ENCODE measurements at regions not wholly inside any gene's neighbourhood (a gene's known extent, or its start where the extent isn't known, plus 50 kb on each side); places are given as distances from the start of the nearest gene placed in this dataset.

DNA sequence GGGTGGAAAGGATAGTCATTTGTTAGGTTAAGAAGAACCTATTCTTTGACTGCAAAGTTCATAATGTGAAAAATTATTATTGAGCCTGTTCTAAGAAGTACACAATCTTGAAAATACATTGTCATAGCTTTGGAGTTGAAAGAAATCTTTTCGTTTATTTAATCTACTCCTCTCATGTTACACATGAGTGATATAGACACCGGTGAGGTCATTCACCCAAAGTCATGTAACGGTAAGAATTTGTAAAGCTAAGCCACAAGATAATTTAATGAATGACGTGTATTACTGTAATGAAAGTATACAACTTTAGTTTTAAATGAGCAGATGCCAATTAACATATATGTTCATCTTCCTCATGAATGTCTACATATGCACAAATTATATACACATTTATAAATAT is 284.1 kb upstream of the PDE4D start:
- no peak for TF ChIP-seq JUND (IDR thresholded peaks at IDR 0.05; ENCODE audit: low read depth)
- in situ Hi-C loops (cut with HindIII; ENCODE audit: low pct_unique_long_range_greater_than_20kb, low sequenced_read_pairs) = no loop called here

DNA sequence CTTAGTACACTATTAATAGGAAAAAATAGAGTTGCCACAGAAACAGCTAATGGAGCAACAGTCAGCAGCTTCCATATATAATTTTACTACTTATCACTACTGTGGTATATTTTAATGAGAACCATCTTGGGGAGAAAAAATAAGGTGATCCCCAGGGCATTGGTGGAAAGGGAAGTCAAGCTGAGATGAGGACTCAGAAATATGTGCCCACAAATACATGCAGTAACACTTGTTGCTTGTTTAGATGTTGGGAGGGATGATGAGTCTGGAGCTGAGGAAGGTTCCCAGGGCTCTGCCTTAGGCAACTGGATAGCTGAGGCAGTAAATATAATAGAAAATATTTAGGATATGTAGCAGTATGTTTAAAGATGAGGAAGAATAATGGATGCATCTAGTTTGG is 280.1 kb upstream of the PDE4D start:
- in situ Hi-C loops (cut with HindIII; ENCODE audit: low pct_unique_long_range_greater_than_20kb, low sequenced_read_pairs) = no loop called here
- no peak for TF ChIP-seq JUND (IDR thresholded peaks at IDR 0.05; ENCODE audit: low read depth)
- DNase-seq (ENCODE audit: low read depth in 1 of 2, low spot score in 1 of 2) = no peak

More for the DNA sequence above, 284.1 kb upstream of the PDE4D start:
- no peak for DNase-seq (ENCODE audit: low read depth in 1 of 2, low spot score in 1 of 2)

DNA sequence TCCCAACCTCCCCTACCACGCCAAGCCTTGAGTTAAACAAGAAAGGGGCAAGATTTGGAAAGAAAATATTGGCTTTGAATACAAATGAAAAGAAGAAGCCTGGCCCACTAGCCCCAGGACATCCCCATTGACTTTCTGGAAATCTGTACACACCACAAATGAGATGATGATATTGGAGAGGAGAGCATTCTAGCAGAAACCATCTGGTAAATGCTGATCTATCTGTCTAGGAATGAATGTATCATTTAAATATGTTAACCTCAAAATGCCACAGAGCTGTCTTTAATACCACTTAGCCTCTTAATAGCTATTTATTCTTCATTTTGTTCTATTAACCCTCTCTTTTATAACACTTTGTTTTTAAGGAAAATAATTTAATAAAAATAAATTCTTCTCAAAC is 270.2 kb upstream of the PDE4D start:
- no peak for DNase-seq (ENCODE audit: low read depth in 1 of 2, low spot score in 1 of 2)
- no peak for TF ChIP-seq JUND (IDR thresholded peaks at IDR 0.05; ENCODE audit: low read depth)
- in situ Hi-C loops (cut with HindIII; ENCODE audit: low pct_unique_long_range_greater_than_20kb, low sequenced_read_pairs) = no loop called here

DNA sequence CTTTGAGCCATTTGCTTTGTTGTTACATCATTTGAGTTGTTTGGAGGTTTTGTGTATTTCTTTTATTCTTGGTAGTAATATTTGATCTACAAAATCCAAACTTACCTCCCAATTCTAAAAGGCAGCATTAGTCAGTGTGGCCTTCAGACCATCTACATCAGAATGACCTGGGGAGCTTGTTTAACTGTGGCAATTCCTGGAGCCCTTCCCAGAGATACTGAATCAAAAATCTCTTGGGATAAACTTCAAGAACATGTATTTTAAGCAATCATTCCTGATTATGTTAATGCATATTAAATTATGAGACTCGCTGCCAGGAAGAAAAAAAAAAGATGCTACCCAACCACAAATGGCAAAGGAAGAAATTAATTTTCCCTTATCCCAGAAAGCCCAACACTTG is 268.9 kb upstream of the PDE4D start:
- in situ Hi-C loops (cut with HindIII; ENCODE audit: low pct_unique_long_range_greater_than_20kb, low sequenced_read_pairs) = no loop called here
- no peak for TF ChIP-seq JUND (IDR thresholded peaks at IDR 0.05; ENCODE audit: low read depth)
- DNase-seq (ENCODE audit: low read depth in 1 of 2, low spot score in 1 of 2) = no peak

DNA sequence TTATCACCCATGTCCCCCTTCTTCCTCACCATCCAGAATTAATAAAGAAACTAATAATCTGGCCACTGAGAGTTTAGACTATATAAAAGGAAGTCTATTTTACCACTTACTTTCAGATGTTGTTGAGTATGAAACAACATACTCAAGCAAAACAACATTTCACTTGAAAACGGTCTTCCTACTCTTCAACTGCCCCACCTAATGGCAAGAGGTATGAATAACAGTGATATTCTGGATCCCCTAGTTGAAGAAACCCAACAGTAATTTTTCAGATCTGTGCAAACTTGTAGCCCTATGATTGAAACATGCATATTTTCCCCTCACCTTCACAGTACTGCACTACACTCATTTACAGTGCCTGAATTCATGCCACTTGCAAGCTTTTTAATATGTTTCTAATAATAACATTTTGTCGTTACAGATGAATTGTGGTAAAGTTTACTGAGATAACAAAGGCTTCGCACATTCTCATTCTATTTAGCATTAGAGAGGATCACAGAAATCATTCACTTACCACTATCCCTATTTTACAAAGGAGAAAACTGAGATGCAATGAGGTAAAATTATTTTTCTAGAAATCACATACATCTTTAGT is 267.9 kb upstream of the PDE4D start:
- no peak for TF ChIP-seq JUND (IDR thresholded peaks at IDR 0.05; ENCODE audit: low read depth)
- peak in 1 of 2 experiments; percentile 65 for DNase-seq (ENCODE audit: low read depth in 1 of 2, low spot score in 1 of 2)
- in situ Hi-C loops (cut with HindIII; ENCODE audit: low pct_unique_long_range_greater_than_20kb, low sequenced_read_pairs) = no loop called here

DNA sequence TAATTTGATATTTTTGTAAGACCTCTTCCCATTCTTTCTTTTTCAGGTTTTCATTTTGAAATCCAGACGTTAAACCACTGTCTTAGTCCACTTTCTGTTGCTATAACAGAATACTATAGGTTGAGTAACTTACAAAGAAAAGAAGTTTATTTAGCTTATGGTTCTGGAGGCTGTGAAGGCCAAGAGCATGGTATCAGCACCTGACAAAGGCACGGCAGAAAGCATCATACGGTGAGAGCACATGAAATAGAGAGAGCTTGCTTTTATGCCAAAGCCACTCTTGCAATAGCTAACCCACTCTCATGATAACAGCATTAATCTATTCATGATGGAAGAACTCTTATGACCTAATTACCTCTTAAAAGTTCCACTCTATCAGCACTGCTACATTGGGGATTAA is 255.6 kb upstream of the PDE4D start:
- DNase-seq (ENCODE audit: low read depth in 1 of 2, low spot score in 1 of 2) = no peak
- in situ Hi-C loops (cut with HindIII; ENCODE audit: low pct_unique_long_range_greater_than_20kb, low sequenced_read_pairs) = no loop called here
- no peak for TF ChIP-seq JUND (IDR thresholded peaks at IDR 0.05; ENCODE audit: low read depth)

DNA sequence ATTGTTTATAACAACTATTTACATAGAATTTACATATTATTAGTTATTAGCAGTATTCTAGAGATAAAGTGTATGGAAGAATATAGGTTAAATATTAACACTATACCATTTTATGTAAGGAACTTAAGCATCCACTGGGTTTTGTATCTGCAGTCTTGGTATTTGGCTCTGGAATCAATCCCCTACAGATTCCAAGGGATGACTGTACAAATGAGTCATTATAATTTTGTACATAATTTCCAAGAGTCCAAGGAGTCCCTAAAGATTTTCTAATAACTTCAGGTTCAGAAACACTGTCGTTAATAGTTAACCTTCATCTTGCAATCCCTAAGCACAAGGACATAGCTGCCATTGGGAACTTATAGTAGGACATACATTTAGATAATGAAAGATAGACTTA is 254.8 kb upstream of the PDE4D start:
- in situ Hi-C loops (cut with HindIII; ENCODE audit: low pct_unique_long_range_greater_than_20kb, low sequenced_read_pairs) = no loop called here
- no peak for TF ChIP-seq JUND (IDR thresholded peaks at IDR 0.05; ENCODE audit: low read depth)
- DNase-seq (ENCODE audit: low read depth in 1 of 2, low spot score in 1 of 2) = no peak

DNA sequence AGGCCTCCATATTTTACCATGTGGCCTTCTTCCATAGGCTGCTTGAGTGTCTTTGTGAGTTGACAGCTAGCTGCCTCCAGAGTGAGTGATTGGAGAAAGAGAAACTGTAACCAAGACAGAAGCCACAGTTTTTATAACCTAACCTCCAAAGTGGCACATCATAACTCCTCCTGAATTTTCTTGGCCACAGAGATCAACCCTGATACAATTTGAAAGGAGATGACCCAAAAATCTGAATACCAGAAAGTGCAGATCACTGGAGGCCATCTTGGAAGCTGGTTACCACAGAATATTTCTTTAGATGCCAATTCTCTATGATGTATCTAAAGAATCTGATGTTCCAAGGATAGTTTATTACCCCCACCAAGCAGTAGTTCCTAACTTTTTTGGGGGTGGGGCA is 254.3 kb upstream of the PDE4D start:
- in situ Hi-C loops (cut with HindIII; ENCODE audit: low pct_unique_long_range_greater_than_20kb, low sequenced_read_pairs) = no loop called here
- TF ChIP-seq JUND (IDR thresholded peaks at IDR 0.05; ENCODE audit: low read depth) = no peak
- no peak for DNase-seq (ENCODE audit: low read depth in 1 of 2, low spot score in 1 of 2)

DNA sequence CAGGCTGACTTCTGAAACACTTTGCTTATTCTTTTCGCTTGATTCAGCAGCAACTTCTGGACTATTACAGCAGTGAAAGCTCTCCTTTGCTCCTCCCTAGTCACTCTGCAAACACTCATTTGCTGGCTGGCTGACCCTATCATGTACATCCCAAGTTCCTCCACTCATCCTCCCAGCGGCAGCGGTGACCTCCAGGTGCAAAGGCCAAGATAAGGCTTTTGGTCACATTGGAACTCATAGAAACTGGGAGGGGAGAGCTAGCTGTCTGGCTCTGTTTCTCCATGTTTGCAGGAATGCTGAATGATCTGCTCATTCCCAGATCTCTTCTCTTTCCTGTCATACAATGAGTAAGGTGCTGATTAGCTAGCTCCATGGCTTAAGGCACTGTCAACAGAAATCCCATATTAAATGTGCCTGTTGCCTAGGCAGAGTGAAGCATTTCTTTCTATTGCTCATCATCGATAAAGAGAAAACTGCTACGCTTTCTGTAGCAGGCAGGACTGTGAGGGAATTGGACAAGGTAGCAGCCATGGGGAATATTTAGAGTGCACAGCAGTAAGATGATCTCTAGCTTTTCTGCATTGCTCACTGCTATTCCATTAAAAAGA is 250.5 kb upstream of the PDE4D start:
- in situ Hi-C loops (cut with HindIII; ENCODE audit: low pct_unique_long_range_greater_than_20kb, low sequenced_read_pairs) = no loop called here
- TF ChIP-seq JUND (IDR thresholded peaks at IDR 0.05; ENCODE audit: low read depth) = no peak
- DNase-seq (ENCODE audit: low read depth in 1 of 2, low spot score in 1 of 2) = no peak

DNA sequence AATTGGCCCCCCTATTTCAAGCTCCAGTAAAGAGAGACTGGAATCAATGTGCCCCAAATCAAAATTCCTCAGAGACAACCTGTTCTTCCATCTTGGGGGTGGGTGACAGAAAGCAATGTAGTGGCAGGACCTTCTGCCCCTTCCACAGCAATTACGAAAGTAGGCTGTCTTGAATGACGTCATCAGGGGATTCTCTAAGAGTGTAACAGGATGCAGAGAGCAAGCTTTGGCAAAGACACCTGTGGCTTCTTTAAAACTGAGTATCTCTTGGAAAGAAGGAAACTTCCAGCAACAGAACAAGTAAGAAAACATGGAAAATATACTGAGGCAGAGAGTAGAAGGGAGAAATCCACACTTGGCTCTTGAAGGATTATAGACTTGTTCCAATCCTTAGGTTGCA is 247.6 kb upstream of the PDE4D start:
- no peak for DNase-seq (ENCODE audit: low read depth in 1 of 2, low spot score in 1 of 2)
- no peak for TF ChIP-seq JUND (IDR thresholded peaks at IDR 0.05; ENCODE audit: low read depth)
- in situ Hi-C loops (cut with HindIII; ENCODE audit: low pct_unique_long_range_greater_than_20kb, low sequenced_read_pairs) = no loop called here

DNA sequence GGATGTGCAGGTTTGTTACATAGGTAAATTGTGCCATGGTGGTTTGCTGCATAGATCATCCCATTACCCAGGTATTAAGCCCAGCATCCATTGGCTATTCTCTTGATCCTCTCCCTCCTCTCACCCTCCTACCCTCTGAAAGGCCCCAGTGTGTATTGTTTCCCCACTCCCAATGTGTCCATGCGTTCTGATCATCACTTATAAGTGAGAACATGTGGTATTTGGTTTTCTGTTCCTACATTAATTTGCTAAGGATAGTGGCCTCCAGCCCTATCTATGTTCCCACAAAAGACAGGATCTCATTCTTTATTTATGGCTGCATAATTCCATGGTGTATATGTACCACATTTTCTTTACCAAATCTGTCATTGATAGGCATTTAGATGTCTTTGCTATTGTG is 243.3 kb upstream of the PDE4D start:
- in situ Hi-C loops (cut with HindIII; ENCODE audit: low pct_unique_long_range_greater_than_20kb, low sequenced_read_pairs) = no loop called here
- TF ChIP-seq JUND (IDR thresholded peaks at IDR 0.05; ENCODE audit: low read depth) = no peak
- no peak for DNase-seq (ENCODE audit: low read depth in 1 of 2, low spot score in 1 of 2)

DNA sequence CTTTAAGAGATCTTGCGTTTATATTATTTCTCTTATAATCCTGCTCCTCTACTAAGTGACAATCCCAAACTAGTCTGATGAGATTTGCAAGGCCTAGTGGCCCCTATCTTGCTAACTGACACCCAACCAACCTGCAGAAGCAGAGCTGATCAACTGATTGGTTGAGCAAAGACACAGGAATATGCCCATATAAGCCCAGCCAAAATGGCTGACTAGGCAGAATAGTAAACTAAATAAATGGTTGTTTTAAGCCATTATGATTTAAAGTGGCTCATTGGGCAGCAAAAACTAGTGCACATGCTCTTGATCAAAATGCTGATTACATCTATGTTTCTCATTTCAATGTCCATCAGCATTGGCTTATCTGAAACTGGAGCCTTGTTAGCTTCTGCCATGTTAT is 238.0 kb upstream of the PDE4D start:
- in situ Hi-C loops (cut with HindIII; ENCODE audit: low pct_unique_long_range_greater_than_20kb, low sequenced_read_pairs) = no loop called here
- TF ChIP-seq JUND (IDR thresholded peaks at IDR 0.05; ENCODE audit: low read depth) = no peak
- no peak for DNase-seq (ENCODE audit: low read depth in 1 of 2, low spot score in 1 of 2)

DNA sequence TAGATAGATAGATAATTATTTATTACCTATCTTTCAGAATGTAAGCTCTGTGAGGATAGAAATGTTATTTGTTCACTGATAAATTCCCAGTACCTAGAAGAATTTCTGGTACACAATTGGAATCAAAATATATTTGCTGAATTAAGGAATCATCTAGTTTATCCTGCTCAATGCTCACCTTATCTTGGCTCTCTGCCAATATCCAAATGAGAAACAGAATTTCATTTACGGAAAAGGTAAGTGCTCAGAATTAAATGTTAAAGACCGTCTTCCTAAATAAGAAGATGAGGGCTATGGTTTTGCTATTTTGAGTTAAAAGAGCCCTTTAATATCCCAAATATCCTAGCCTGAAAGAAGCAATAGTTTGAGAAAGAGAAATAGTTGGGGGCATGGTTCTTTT is 232.1 kb upstream of the PDE4D start:
- in situ Hi-C loops (cut with HindIII; ENCODE audit: low pct_unique_long_range_greater_than_20kb, low sequenced_read_pairs) = no loop called here
- TF ChIP-seq JUND (IDR thresholded peaks at IDR 0.05; ENCODE audit: low read depth) = no peak
- no peak for DNase-seq (ENCODE audit: low read depth in 1 of 2, low spot score in 1 of 2)

All from T47D (cell line).